GM19043 (cell line): ENCODE measurements at regions not wholly inside any gene's neighbourhood (a gene's known extent, or its start where the extent isn't known, plus 50 kb on each side); places are given as distances from the start of the nearest gene placed in this dataset.

Experiments used
- ATAC-seq: cut with Tn5 transposase; IDR thresholded peaks from one replicate; pipeline ENCODE4 v1.9.1; 2021; ENCODE audit warnings: low read depth; ENCODE audit not compliant: unreplicated experiment

- no peak for ATAC-seq
Observed at GRCh38 chr1:69284508-69284907, 283.2 kb upstream of the LRRC7 start.

GRCh38 chr1:69288416-69288815 lies 279.3 kb upstream of the LRRC7 start:
- no peak for ATAC-seq

GRCh38 chr1:69290291-69290690 lies 277.4 kb upstream of the LRRC7 start:
- no peak for ATAC-seq

- no peak for ATAC-seq
Observed at GRCh38 chr1:69291541-69291940, 276.2 kb upstream of the LRRC7 start.

GRCh38 chr1:69292833-69293232 lies 274.9 kb upstream of the LRRC7 start:
- ATAC-seq: no peak

GRCh38 chr1:69294171-69294570 lies 273.6 kb upstream of the LRRC7 start:
- ATAC-seq: no peak

GRCh38 chr1:69295265-69295664 lies 272.5 kb upstream of the LRRC7 start:
- ATAC-seq: no peak

- no peak for ATAC-seq
Observed at GRCh38 chr1:69305621-69306020, 262.1 kb upstream of the LRRC7 start.

- no peak for ATAC-seq
Observed at GRCh38 chr1:69312055-69312732, 255.5 kb upstream of the LRRC7 start.

GRCh38 chr1:69313118-69313517 lies 254.6 kb upstream of the LRRC7 start:
- ATAC-seq: no peak

GRCh38 chr1:69315416-69315815 lies 252.3 kb upstream of the LRRC7 start:
- no peak for ATAC-seq

GRCh38 chr1:69315823-69316222 lies 251.9 kb upstream of the LRRC7 start:
- no peak for ATAC-seq

GRCh38 chr1:69319287-69319686 lies 248.4 kb upstream of the LRRC7 start:
- ATAC-seq: no peak

GRCh38 chr1:69320757-69321211 lies 246.9 kb upstream of the LRRC7 start:
- no peak for ATAC-seq

GRCh38 chr1:69321311-69321710 lies 246.4 kb upstream of the LRRC7 start:
- ATAC-seq: no peak

GRCh38 chr1:69328186-69328585 lies 239.5 kb upstream of the LRRC7 start:
- no peak for ATAC-seq

GRCh38 chr1:69363236-69363635 lies 204.5 kb upstream of the LRRC7 start:
- ATAC-seq: no peak

GRCh38 chr1:69373520-69373919 lies 194.2 kb upstream of the LRRC7 start:
- ATAC-seq: no peak

GRCh38 chr1:69376408-69376807 lies 191.3 kb upstream of the LRRC7 start:
- ATAC-seq: no peak

- ATAC-seq: no peak
Observed at GRCh38 chr1:69377507-69377906, 190.2 kb upstream of the LRRC7 start.

- ATAC-seq: no peak
Observed at GRCh38 chr1:69388044-69388443, 179.7 kb upstream of the LRRC7 start.

- no peak for ATAC-seq
Observed at GRCh38 chr1:69400128-69400527, 167.6 kb upstream of the LRRC7 start.

GRCh38 chr1:69401879-69402278 lies 165.8 kb upstream of the LRRC7 start:
- no peak for ATAC-seq
